K562 (cell line): ENCODE measurements at regions not wholly inside any gene's neighbourhood (a gene's known extent, or its start where the extent isn't known, plus 50 kb on each side); places are given as distances from the start of the nearest gene placed in this dataset.

Experiments
- ATAC-seq: fragments of 200-7000 bp; cut with Tn5 transposase; 3 replicates; pipeline ENCODE4 v1.9.1; 2020; ENCODE audit warnings: moderate library complexity
- BruUV-seq: library from RNA; stranded (reverse); fragments of 400-500 nt; replicated peaks from 2 replicates; lab custom pipeline; 2021; lab: Mats Ljungman, UMichigan
- CTCF ChIA-PET: fragments of 300-600 bp; formaldehyde crosslinking; extraction: SDS; loops from one replicate; lab custom pipeline; 2021; ENCODE audit warnings: low intra/inter-chr PET ratio; lab: Yijun Ruan, JAX
- POLR2A ChIA-PET: fragments of 300-600, 350-650 bp; sonication (Branson Sonifier 250); formaldehyde crosslinking; extraction: SDS; loops from one replicate; lab custom pipeline; 2021; ENCODE audit warnings: antibody characterized with exemption, inconsistent platforms; lab: Yijun Ruan, JAX
- DNase-seq, 4 experiments: peaks; one replicate each; pipeline versions ENCODE4 v3.0.0 to v3.0.0-alpha.2; 2011 to 2018; ENCODE audit warnings: low spot score in 3 of 4, mixed read lengths in 3 of 4; ENCODE audit errors: extremely low read depth in 1 of 4
- FAIRE-seq: peaks from 2 replicates; lab custom pipeline; 2011; peaks lifted over from hg19 to GRCh38; lab: Jason Lieb, UNC
- H2AFZ ChIP-seq: 2 replicates; pipeline ENCODE4 v1.6.0; 2011; ENCODE audit warnings: low read depth, low read length, control low read depth, inconsistent platforms
- H3K27ac ChIP-seq: fragments of 200-600 bp; 3 replicates; pipeline ENCODE4 v1.8.0; 2011; ENCODE audit warnings: low read depth, mild to moderate bottlenecking, control low read depth, inconsistent platforms, low read length, moderate library complexity, mixed read lengths; ENCODE audit errors: extremely low read depth
- H3K27me3 ChIP-seq, 2 experiments: fragments of 300-600 bp in 1 of 2; 2 replicates in 1 of 2; 3 replicates in 1 of 2; pipeline versions ENCODE4 v1.6.0 to v1.8.0; 2011; ENCODE audit warnings: inconsistent platforms in 2 of 2, low read length in 2 of 2, mild to moderate bottlenecking in 1 of 2, mixed read lengths in 1 of 2, moderate library complexity in 1 of 2; ENCODE audit not compliant: control insufficient read depth in 2 of 2, insufficient read depth in 2 of 2
- H3K36me3 ChIP-seq: fragments of 300-600 bp; 3 replicates; pipeline ENCODE4 v1.8.0; 2011; ENCODE audit warnings: mild to moderate bottlenecking, low read length, inconsistent platforms; ENCODE audit not compliant: control insufficient read depth, insufficient read depth
- H3K4me1 ChIP-seq, 2 experiments: fragments of 200-600 bp in 1 of 2; replicated peaks in 1 of 2; 2 replicates in 1 of 2; 3 replicates in 1 of 2; pipeline versions ENCODE4 v1.5.1 to v1.8.0; 2011; ENCODE audit warnings: inconsistent platforms in 2 of 2, low read length in 2 of 2, mild to moderate bottlenecking in 1 of 2, mixed read lengths in 1 of 2, moderate library complexity in 1 of 2; ENCODE audit not compliant: control insufficient read depth in 2 of 2, insufficient read depth in 2 of 2
- H3K4me2 ChIP-seq: 2 replicates; pipeline ENCODE4 v1.6.1; 2011; ENCODE audit warnings: low read length, control low read depth, inconsistent platforms, mixed read lengths; ENCODE audit not compliant: insufficient read depth
- H3K4me3 ChIP-seq: fragments of 200-600 bp; sonication (generic), shearing (Covaris generic); 2 replicates; pipeline ENCODE4 v1.5.1; 2016; ENCODE audit warnings: control low read depth, inconsistent platforms
- H3K79me2 ChIP-seq: fragments of 200-600 bp; 3 replicates; pipeline ENCODE4 v1.8.0; 2011; ENCODE audit warnings: low read length, inconsistent platforms; ENCODE audit not compliant: control insufficient read depth, insufficient read depth
- H3K9ac ChIP-seq, 2 experiments: 2 replicates each; pipeline versions ENCODE4 v1.6.0 to v1.6.1; 2011; ENCODE audit warnings: low read depth in 2 of 2, low read length in 2 of 2, control low read depth in 1 of 2, inconsistent platforms in 1 of 2, mild to moderate bottlenecking in 1 of 2, mixed read lengths in 1 of 2; ENCODE audit not compliant: insufficient read depth in 1 of 2
- H3K9me1 ChIP-seq: one replicate; pipeline ENCODE4 v1.6.0; 2011; ENCODE audit warnings: inconsistent platforms, mild to moderate bottlenecking, low read length, moderate library complexity; ENCODE audit not compliant: control insufficient read depth, insufficient read depth
- H3K9me3 ChIP-seq: replicated peaks from 2 replicates; pipeline ENCODE4 v1.5.1; 2011; ENCODE audit warnings: low read depth, low read length, inconsistent platforms; ENCODE audit not compliant: control insufficient read depth, insufficient read depth
- H4K20me1 ChIP-seq: replicated peaks from 2 replicates; pipeline ENCODE4 v1.6.1; 2011; ENCODE audit warnings: low read length, inconsistent platforms, mixed read lengths; ENCODE audit not compliant: control insufficient read depth, insufficient read depth
- CBX2 ChIP-seq: fragments of 200-600 bp; sonication (generic); IDR thresholded peaks from one replicate; pipeline ENCODE4 v1.6.1; 2012; ENCODE audit warnings: mild to moderate bottlenecking, low read length, inconsistent platforms; ENCODE audit not compliant: insufficient read depth, poor library complexity, severe bottlenecking
- CTCF ChIP-seq, 3 experiments: IDR thresholded peaks in 2 of 3; conservative IDR thresholded peaks in 1 of 3; 2 replicates each; pipeline ENCODE4 v1.5.1; 2011 to 2012; ENCODE audit warnings: low read length in 3 of 3, mild to moderate bottlenecking in 3 of 3, control low read depth in 2 of 3, improper control_type of control experiment in 1 of 3, inconsistent platforms in 1 of 3, low read depth in 1 of 3, mixed read lengths in 1 of 3, moderate library complexity in 1 of 3; ENCODE audit not compliant: insufficient read depth in 2 of 3
- DNMT1 ChIP-seq: fragments of 450-650 bp; IDR thresholded peaks from 2 replicates; pipeline ENCODE4 v1.6.1; 2016; ENCODE audit warnings: antibody characterized with exemption, mild to moderate bottlenecking
- HNRNPUL1 ChIP-seq: fragments of 200-400 bp; formaldehyde crosslinking; IDR thresholded peaks from 2 replicates; pipeline ENCODE4 v1.6.1; 2017; ENCODE audit warnings: low read length
- MAFK ChIP-seq: IDR thresholded peaks from 2 replicates; pipeline ENCODE4 v1.6.1; 2011; ENCODE audit warnings: low read length, improper control_type of control experiment
- MLX ChIP-seq, 2 experiments: fragments of 450-650 bp in 1 of 2; sonication (generic) in 1 of 2; formaldehyde crosslinking; conservative IDR thresholded peaks; 2 replicates each; pipeline versions ENCODE4 v1.4.0 to v1.8.1; 2020 to 2022; ENCODE audit warnings: mild to moderate bottlenecking in 1 of 2, missing genetic modification reagents in 1 of 2
- MTA1 ChIP-seq: fragments of 450-650 bp; IDR thresholded peaks from 2 replicates; pipeline ENCODE4 v1.6.1; 2017; ENCODE audit warnings: borderline replicate concordance
- MYNN ChIP-seq, 2 experiments: sonication (generic); formaldehyde crosslinking in 1 of 2; IDR thresholded peaks; 2 replicates each; pipeline versions ENCODE4 v1.5.0 to v1.6.1; 2016 to 2020; ENCODE audit warnings: antibody characterized with exemption in 1 of 2, missing genetic modification reagents in 1 of 2
- RUNX1 ChIP-seq: sonication (generic); IDR thresholded peaks from 2 replicates; pipeline ENCODE4 v1.6.1; 2016; ENCODE audit warnings: antibody characterized with exemption, low read depth
- SETDB1 ChIP-seq: IDR thresholded peaks from one replicate; pipeline ENCODE4 v1.6.1; 2012; ENCODE audit warnings: low read length, control low read depth, inconsistent platforms
- SRF ChIP-seq, 2 experiments: fragments of 250-450, 450-650 bp in 1 of 2; sonication (Bioruptor Pico) in 1 of 2; sonication (generic) in 1 of 2; formaldehyde crosslinking; IDR thresholded peaks; 2 replicates each; pipeline versions ENCODE4 v1.5.0 to v1.5.1; 2020 to 2022; ENCODE audit warnings: mild to moderate bottlenecking in 1 of 2, missing genetic modification reagents in 1 of 2
- WGBS: fragments of 100-300 bp; shearing (Covaris generic); methylation state at CpG from one replicate; pipeline ENCODE4 v1.1.6; 2016; ENCODE audit warnings: low coverage, mixed read lengths; ENCODE audit not compliant: insufficient coverage; ENCODE audit errors: missing lambda C conversion rate; 5-methylcytosine and 5-hydroxymethylcytosine counted together
- in situ Hi-C: fragments of 300-500 bp; cut with MboI; formaldehyde crosslinking; loops from 4 replicates; pipeline ENCODE4 v1.15.0; 2018; ENCODE audit warnings: inconsistent platforms, mixed read lengths
- intact Hi-C: fragments of 100-400 bp; cut with micrococcal nuclease; formaldehyde crosslinking; loops from 2 replicates; pipeline ENCODE4 v1.14.2; 2022

- Histone ChIP-seq H2AFZ (no peak overlapping the region), H3K4me1 (peaks cover 2 to 8% of the 10 kb centered on the region in 2 experiments; a peak in 3 of 5 replicates), H3K36me3 (no peaks in the 10 kb centered on the region), H3K4me2 (no peak overlapping the region), H3K9ac (no peak overlapping the region), H3K4me3 (no peak overlapping the region), H3K27me3 (peaks cover 2 to 27% of the 10 kb centered on the region in 2 experiments; a peak in 3 of 5 replicates), H3K9me1 (no peaks in the 10 kb centered on the region), H3K9me3 (no peaks in the 10 kb centered on the region), H3K27ac (no peak overlapping the region), H4K20me1 (no peaks in the 10 kb centered on the region), H3K79me2 (no peaks in the 10 kb centered on the region)
- intact Hi-C loops: no loop called here
- ChIA-PET CTCF (no interaction called here), POLR2A (no interaction called here)
- ATAC-seq: no peak
- no TSS peak for BruUV-seq
- WGBS: 11% methylated on average over 8 of the region's 17 CpGs
- no peak for FAIRE-seq
- no peak for DNase-seq
- TF ChIP-seq MAFK: no peak
- no peak for TF ChIP-seq HNRNPUL1
- no peak for TF ChIP-seq RUNX1
- no peak for TF ChIP-seq SETDB1
- TF ChIP-seq CBX2: no peak
- TF ChIP-seq DNMT1: no peak
- TF ChIP-seq MLX (CRISPR knock-in tag; conservative IDR thresholded peaks at IDR 0.05): no peak
- no peak for TF ChIP-seq MYNN (IDR thresholded peaks at IDR 0.05)
- TF ChIP-seq MYNN (CRISPR knock-in tag; IDR thresholded peaks at IDR 0.05): no peak
- TF ChIP-seq MTA1: no peak
- no peak for TF ChIP-seq SRF (CRISPR knock-in tag; IDR thresholded peaks at IDR 0.05)
- no peak for TF ChIP-seq CTCF (IDR thresholded peaks at IDR 0.05 in 2 of 3, conservative IDR thresholded peaks at IDR 0.05 in 1 of 3; ENCODE audit: insufficient read depth in 2 of 3, low read depth in 1 of 3, low read length in 3 of 3)
- in situ Hi-C loops: no loop called here
These were observed 135.0 kb upstream of the MYL2 start for GRCh38 chr12:111055181-111055880.
